Breast epithelium (tissue), 3 donors: ENCODE measurements at regions not wholly inside any gene's neighbourhood (a gene's known extent, or its start where the extent isn't known, plus 50 kb on each side); places are given as distances from the start of the nearest gene placed in this dataset.

Experiments used
- POLR2A ChIP-seq: fragments of 450-650 bp; IDR thresholded peaks from one replicate; pipeline ENCODE4 v1.6.1; 2016; ENCODE audit warnings: antibody characterized with exemption, mild to moderate bottlenecking, moderate library complexity
- POLR2AphosphoS5 ChIP-seq, 3 donors: sonication (generic); formaldehyde crosslinking; IDR thresholded peaks; one replicate each; pipeline ENCODE4 v1.6.1; 2017; ENCODE audit warnings: antibody characterized with exemption in 3 of 3
- TF ChIP-seq, protein P1 (sequence below), 3 donors: fragments of 450-650 bp; IDR thresholded peaks; one replicate each; pipeline ENCODE4 v1.5.1; 2016 to 2017; ENCODE audit warnings: antibody characterized with exemption in 3 of 3, mild to moderate bottlenecking in 3 of 3, moderate library complexity in 3 of 3

DNA sequence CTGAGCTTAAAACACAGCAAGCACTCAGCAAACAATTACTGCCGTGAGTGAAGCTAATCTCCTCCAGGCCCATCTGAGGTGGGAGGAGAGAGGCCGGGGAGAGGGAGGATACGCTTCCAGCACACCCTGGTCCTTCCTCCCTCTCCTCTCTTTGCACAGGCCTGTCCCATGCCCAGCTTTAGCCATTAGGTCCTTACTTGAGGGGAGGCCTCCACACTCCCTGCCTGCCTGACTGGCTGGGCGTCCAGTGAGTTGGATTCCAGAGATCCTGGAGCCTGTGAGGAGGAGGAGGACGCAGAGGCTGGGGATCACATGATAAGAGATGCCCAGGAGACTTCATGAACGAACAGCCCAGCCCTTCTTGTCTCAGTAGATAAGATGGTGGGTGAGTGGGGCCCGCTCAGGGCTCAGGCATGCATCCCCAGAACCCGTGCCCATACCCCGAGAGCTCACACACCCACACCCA lies 65.1 kb upstream of the NCOR2 start:
- TF ChIP-seq, protein P1, sequence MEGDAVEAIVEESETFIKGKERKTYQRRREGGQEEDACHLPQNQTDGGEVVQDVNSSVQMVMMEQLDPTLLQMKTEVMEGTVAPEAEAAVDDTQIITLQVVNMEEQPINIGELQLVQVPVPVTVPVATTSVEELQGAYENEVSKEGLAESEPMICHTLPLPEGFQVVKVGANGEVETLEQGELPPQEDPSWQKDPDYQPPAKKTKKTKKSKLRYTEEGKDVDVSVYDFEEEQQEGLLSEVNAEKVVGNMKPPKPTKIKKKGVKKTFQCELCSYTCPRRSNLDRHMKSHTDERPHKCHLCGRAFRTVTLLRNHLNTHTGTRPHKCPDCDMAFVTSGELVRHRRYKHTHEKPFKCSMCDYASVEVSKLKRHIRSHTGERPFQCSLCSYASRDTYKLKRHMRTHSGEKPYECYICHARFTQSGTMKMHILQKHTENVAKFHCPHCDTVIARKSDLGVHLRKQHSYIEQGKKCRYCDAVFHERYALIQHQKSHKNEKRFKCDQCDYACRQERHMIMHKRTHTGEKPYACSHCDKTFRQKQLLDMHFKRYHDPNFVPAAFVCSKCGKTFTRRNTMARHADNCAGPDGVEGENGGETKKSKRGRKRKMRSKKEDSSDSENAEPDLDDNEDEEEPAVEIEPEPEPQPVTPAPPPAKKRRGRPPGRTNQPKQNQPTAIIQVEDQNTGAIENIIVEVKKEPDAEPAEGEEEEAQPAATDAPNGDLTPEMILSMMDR (IDR thresholded peaks at IDR 0.05) = no peak
- TF ChIP-seq POLR2AphosphoS5 (IDR thresholded peaks at IDR 0.05) = no peak
- TF ChIP-seq POLR2A = no peak
